HG03457 (cell line): ENCODE measurements at regions not wholly inside any gene's neighbourhood (a gene's known extent, or its start where the extent isn't known, plus 50 kb on each side); places are given as distances from the start of the nearest gene placed in this dataset.
"Not testable (repeated sequence)": the region's sequence is repeated elsewhere in the genome, so short reads cannot be mapped to it uniquely, and the experiment has no call there.

ENCODE experiments used
- ATAC-seq: cut with Tn5 transposase; IDR thresholded peaks from one replicate; pipeline ENCODE4 v1.9.1; 2021; ENCODE audit warnings: moderate number of reproducible peaks; ENCODE audit not compliant: unreplicated experiment

DNA sequence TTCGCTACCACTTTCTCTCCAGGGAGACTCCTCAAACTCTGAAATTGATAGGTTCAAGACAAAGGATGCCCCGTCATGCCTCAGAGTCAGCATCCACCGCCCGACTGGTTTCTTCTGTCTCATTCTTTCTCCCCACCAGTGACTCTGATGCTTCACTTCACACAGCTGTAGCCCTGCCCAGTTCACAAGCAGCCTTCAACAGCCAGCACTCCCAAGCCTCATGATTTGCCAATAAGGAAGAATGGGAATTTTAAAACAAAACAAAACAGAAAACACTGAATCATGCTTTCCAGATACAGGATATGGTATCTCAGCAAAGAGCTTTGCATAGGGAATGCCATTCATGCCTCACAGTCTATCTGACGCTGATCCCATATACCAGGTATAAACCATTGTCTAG is 371.2 kb upstream of the RORB start:
- no peak for ATAC-seq

DNA sequence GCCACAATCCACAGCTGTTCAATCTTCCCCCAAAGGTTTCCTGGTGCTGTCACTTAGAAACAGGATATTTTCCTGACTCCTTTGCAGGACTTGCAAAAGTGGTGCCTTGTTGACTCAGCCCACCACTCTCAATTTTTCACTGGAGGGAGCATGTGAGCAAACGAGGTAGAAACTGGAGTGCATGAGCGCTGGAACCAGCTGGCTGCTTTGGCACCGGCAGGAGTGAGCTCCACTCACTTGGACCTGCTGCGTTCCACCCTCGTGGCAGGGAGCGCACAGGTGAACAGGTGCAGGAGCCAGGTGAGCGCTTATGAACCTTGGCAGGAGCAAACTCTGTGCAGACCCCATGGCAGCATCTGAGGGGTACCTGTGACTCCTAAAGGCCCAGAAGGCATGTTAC is 364.1 kb upstream of the RORB start:
- ATAC-seq, result no peak

DNA sequence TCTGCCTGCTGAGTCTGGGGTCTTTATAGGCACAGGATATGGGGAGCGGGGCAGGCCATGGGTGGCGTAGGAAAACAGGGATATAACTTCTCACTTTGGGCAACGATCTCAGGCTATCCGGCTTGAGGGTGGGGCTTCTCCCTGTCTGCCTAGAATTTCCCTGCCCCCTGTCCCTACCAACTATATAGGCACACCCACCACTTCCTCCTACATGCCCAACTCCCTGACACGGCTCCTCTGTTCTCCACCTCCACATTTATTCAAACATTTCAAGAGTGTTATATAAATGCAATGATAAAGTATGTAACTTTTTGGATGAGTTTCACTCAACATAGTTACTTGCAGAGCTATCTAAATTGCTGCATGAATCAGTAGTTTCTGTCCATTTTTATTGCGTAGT is 363.2 kb upstream of the RORB start:
- ATAC-seq, result no peak

DNA sequence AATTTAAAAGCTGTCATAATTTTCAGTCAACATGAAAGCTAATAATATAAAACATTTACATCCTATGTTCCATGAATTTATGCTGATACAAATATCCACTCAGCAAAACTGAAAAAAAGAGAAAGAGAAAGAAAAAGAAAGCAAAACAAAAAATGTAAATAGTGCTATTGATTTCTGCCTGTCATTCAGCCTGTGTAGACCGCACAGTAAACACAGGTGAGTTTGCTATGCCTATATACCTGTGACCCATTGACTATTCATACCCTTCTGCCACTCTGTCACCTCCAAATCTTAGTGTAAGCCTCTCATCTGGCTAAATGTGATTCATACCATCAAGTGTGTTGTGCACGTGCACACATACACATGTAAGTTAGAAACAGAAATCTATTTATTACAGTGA is 359.0 kb upstream of the RORB start:
- ATAC-seq, result no peak

DNA sequence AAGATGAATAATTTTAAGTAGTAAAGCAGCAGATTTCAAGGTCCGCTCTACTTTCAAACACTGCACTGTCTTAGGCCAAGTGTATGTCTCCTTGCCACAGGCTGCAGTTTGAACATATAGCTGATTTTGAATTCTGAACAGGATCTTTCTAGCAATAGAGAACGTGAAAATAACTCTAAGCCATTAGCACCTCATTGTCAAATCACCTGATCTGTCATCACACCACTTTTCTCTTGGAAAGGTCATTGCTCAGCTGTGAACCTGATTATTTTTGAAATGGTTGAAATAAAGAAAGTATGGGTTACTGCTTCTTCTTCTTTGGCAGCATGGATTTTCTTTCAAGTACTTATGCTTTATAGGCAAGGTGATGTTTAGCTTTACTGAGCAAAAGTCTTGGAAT is 357.0 kb upstream of the RORB start:
- no peak for ATAC-seq

DNA sequence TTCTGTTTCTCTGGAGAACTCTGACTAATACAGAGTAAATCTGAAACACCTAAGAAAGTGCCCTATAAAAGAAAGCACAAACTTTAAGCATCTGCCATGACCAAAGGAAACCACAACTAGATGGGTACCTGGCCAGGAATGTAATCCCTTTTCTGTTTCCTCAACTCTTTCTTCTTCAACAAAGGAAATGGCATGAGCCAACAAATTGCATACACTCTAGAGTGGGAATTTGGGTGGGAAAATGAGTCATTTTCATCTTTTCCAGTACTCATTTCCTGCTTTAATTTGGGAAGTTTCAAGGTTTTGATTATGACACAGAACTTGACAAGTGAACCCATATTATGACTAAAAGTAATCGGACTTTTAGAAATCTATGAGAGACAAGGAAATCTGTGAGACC is 349.2 kb upstream of the RORB start:
- ATAC-seq, result no peak

DNA sequence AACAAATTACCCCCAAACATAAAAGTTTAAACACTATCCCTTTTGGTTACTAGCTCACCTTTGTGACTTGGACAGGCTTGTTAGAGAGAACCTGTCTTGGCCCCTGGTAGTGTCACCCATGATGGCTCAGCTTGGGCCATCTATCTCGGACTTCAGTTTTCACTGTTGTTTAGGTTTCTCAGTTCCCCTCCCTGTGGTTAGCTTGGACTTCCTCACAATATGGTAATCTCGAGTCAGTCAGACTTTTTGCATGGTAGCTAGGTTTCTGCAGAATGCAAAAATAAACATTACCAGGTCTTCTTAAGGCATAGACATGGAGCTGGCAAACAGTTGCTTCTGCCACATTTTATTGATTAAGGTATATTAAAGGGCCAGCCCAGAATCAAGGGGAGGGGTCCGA is 324.3 kb upstream of the RORB start:
- peak; percentile 99 for ATAC-seq

DNA sequence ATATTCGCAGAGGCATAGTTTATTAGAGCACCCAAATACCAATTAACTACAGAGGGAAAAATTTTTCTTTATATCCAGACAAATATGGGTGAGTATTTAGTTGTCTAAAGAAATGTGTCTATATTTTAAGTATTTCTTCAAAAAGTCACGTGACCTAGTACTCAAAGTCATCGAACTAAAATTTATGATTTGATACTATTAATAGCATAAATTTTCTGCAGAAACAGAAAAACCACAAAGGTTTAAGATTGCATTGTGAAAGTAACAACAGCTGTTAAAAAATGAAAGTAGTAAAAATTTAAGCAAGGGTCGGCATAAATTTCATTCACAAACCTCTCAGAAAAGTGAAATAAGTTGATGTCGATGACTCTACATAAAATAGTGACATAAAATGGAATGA is 323.9 kb upstream of the RORB start:
- ATAC-seq, result no peak

DNA sequence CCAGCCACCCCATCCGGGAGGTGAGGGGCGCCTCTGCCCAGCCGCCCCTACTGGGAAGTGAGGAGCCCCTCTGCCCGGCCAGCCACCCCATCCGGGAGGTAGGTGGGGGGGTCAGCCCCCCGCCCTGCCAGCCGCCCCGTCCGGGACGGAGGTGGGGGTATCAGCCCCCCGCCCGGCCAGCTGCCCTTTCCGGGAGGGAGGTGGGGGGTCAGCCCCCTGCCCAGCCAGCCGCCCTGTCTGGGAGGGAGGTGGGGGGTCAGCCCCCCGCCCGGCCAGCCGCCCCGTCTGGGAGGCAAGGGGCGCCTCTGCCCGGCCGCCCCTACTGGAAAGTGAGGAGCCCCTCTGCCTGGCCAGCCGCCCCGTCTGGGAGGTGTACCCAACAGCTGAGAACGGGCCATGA is 299.4 kb upstream of the RORB start:
- ATAC-seq, result not testable (repeated sequence)

DNA sequence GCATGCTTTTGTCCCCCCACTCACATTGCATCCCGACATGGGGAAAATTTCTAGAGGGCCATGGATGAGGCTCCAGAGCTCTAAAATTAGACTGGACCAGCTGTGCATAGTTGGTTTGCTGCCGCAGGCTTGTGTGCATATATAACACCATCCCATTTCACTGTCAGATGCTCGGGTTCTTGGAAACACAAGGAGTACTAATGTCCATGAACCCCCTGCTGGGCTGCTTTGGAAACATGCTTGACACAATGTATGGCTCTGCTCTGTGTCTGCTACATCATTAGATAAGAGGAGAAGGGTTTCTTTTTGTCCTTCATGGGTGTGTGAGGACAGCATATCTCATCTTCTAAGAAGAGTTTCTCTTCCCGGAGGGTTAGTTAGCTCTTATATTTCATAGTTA is 292.1 kb upstream of the RORB start:
- ATAC-seq, result no peak

DNA sequence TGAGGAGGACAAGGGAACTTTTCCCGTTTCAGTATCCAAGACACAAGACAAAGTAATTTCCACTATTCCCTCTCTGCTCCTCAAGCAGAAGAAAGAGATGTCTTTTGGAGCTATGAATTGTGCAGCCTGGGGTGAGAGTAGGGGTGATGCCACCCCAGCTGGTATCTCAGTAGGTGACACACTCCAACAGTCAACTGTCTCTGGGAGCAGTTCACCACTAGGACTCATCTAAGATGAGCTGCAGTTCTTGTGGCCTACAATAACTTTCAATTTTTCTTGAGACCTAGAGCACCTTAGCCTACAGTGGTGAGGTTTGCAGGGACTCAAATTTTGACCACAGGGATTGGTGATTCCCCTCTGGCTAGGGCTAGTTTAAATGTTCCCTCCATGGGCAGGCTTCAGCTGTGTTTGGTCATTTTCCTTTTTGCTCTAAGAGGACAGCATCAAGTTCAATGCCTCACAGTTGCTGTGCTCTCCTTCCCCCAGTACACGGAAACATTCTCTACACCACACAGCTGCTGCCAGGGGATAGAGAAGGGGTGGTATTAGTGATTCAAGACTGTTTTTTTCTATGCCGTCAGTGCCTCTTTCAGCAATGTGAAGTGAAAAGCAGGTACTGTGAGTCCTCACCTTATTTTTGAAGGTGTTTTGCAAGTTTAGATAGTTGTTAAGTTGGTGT is 278.6 kb upstream of the RORB start:
- no peak for ATAC-seq

DNA sequence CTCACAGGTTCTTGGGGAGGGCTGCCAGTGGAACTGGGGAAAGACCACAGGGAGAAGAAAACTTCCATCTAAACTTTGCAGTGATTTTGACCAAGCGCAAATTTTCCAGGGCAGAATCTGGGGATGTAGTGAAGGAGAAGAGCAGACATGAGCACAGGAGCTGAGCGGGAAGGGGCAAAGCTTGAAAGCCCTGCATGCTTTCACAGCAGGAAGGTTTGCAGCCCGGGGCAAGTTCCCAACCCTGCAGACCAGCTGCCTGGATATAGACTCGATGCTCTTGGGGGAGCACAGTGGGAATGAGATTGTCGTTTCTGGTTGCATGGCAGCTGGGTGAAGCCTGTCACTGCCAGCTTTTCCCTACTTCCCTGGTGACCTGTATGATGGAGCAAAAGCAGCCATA is 276.8 kb upstream of the RORB start:
- ATAC-seq, result no peak

DNA sequence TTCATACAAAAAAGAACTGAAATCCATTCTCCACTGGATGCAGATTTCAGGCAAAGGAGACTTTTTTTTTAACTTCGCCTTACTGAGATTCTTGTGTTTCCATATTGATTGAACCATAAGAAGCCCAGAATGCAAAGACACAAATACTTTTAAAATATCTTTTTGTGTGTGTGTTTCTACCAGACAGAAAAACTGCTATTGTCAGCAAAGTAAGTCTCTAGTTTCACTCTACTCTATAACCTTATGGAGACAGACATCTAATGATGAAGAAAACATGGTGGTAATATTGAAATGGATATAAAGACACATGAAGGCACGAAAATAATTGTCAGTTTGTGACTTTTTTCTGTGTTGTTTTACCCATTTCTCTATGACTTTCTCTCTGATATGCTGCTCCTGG is 260.3 kb upstream of the RORB start:
- no peak for ATAC-seq

DNA sequence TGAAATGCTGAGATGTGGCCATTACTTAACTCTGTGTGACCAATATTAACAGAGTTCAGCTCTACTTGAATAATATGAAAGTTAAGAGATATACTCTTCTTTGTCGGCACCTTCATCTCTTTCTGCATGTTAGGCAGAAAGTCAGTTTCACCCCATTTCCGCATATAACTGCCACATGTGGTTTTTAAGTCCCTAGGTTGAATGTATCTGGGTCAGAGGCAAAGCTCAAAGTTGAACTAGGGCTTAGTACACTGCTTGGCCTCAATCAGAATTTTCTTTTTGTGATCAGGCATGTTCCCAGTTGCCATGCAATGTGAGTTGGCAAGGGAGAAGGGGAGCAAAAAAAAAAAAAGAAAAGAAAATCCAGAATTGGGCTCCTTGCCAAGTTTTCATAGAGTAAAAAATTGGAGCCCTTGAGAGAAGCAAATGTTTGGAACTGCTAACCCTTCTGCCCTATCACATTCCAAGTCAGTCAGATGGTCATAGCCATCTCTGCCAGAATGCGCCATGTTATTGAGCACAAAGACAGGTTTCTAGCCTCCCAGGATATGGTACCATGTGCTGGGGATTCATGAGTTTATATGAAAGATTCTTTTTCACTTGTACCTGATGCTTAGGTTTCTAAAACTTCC is 251.2 kb upstream of the RORB start:
- ATAC-seq, result no peak

DNA sequence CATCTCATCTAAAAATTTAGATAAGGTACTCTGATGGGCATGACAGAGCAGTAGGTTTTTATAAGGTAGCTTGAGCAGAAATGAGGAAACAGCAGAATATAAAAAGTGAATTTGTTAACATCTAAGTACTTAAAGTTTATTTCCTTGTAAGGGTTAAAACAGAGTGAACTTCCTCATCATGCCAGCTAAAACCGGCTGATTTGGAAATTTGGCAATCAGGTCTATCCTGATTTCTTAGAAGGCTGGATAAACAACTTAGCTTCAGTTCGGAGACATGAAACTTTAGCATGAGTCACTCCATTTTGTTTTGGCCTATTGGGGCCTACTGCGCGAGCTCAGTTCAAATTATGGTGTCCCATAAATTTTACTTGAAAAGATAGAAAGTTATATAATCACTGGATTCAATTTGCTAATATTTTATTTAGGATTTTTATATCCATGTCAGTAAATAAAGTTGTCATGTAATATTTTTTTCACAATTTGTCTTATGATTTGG is 241.6 kb upstream of the RORB start:
- ATAC-seq, result no peak

DNA sequence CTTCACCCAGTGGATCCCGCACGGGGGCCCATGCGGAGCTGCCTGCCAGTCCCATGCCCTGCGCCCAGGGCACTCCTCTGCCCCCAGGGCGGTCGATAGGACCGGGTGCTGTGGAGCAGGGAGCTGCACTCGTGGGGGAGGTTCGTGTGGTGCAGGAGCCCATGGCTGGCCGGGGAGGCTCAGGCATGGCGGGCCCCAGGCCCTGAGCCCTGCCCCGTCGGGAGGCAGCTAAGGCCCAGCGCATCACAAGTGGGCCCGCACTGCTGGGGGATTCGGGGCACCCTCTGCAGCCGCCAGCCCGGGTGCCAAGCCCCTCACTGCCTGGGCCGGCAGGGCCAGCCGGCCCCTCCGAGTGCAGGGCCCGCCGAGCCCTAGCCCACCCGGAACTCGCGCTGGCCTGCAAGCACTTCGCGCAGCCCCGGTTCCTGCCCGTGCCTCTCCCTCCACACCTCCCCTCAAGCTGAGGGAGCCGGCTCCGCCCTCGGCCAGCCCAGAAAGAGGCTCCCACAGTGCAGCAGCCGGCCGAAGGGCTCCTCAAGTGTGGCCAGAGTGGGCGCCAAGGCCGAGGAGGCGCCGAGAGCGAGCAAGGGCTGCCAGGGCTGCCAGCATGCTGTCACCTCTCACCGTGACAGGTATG is 221.1 kb upstream of the RORB start:
- no peak for ATAC-seq

DNA sequence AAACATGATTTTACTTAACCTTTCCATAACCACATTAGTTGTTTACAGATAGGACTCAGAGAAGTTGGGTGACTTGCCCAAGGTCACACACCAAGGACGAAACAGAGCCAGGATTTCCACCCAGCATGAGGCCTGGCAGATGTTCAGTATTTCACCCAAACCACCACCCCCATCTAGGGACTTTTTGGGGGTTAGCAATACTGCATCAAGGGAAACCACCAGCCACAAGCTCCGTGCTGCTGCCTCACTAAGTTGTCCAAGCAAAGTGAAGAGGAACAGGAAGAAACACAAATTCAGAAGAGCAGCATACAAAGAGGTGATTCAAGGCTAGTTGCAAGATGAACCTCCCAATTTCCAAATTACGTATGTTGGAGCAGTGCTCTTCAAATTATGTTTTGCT is 219.6 kb upstream of the RORB start:
- peak; percentile 99 for ATAC-seq

DNA sequence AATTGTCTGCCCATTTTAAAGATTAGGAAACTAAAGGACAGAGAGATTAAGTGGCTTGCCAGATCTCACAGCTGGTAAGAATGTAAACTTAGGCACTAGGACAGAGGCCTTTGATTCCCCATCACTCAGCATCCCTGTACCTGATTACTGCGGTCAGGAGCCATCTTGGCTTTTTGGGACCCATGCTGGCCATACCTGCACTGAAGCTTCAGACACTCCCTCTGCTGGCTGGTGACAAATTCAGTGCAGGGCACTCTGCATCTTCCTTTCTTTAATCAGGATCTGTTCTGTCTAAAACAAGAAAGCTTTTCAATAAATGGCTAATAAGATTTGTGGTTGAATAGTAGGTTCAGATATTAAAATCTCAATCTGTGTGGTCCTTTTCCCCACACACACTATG is 215.5 kb upstream of the RORB start:
- no peak for ATAC-seq

DNA sequence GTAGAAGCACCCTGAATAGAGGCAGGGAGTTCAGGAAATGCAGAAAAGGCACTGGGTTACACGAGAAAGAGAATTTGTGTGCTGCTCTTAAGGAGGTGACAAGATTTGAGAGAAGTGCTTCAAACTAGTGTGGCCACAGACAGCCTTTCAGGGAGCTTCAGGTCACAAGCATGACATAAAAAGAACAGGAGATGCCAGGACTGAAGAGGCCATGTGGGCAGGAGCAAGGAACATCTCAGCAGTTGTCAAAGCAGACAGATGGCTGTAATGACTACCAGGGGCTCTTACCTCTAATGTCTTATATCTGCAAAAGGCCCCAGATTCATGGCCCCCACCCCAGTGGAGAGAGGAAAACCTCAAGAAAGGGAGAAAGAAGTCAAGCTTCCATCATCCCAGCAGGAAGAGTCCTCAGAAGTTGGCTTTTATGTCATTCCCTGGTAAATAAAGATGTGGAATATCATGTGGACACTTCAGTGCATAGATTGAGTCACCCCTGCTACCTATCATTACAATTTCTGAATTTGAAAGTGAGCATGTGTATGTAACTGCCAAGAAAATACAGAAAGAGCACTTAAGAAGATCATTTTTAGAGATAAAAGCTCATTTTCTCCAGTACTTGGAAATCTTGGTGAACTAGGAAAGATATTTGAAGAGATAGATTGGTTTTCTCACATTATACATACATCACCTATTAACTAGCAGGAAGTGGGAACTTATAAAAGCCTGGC is 214.4 kb upstream of the RORB start:
- no peak for ATAC-seq

DNA sequence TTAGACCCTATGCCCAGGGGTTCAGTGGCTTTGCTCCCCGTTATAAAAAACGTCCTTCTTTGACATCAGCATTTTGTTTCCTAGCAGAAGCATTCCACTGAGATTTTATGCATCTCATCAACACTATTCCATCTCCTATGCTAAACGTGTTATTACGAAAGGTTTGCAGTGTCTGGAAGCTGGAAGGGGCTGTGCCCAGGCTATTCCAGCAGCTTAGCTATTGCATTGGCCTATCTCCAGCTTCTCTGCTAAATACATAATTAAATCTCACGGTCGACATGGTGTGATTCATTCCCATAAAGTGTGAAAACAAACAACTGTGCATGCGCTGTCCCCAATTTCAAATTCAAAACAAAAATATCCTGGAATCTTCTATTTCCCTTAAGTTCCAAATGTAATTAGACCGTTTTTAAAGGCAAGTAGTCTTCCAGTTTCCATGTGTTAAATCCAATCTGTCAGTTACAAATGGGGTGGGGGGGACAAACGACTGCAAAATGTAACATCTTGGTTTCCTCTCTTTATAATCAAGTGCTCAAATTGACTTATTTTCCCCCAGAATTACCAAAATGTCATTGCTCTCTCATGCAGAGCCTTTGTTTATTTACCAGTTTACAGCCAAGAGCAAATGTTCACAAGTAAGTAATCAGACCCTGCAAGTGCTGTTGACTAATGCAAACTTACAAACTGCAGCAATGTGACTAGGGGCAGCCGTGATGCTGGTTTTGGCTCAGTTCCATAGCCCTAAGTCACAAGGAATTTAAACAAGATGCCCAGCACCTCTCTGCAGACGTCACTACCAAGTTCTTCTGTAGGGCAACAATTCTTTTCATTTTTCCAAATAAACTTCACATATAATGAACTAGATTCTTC is 212.3 kb upstream of the RORB start:
- no peak for ATAC-seq

DNA sequence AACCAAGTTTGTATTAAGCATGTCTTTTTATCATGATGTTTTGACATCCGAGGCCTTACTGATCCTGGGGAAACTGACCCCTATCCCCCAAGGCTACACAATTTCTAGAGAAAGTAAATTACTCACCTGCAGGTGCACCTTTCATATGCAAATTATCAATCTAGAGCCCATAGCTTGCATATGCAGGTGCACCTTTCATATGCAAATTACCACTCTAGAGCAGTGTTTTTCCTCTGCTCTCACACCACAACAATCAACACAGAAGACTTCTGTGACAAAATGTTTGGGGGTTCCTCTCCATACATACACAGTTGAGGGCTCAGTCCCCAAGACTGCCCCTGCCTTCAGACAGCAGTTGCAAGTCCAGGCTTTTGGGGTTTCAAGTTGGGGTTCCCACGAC is 203.7 kb upstream of the RORB start:
- ATAC-seq, result no peak
